Panc1 (cell line): ENCODE measurements at regions not wholly inside any gene's neighbourhood (a gene's known extent, or its start where the extent isn't known, plus 50 kb on each side); places are given as distances from the start of the nearest gene placed in this dataset.

ENCODE experiments used
- ATAC-seq: fragments of 200-7000 bp; cut with Tn5 transposase; 2 replicates; pipeline ENCODE4 v1.9.1; 2020; ENCODE audit warnings: mild to moderate bottlenecking, moderate library complexity
- BruUV-seq: library from RNA; stranded (reverse); fragments of 400-500 nt; replicated peaks from 2 replicates; lab custom pipeline; 2021; lab: Mats Ljungman, UMichigan
- CTCF ChIA-PET: fragments of 300-600 bp; sonication (Branson Sonifier 250); formaldehyde crosslinking; loops from one replicate; lab custom pipeline; 2022; ENCODE audit warnings: antibody characterized with exemption; lab: Charles Lee
- POLR2A ChIA-PET: fragments of 300-600 bp; sonication (Branson Sonifier 250); formaldehyde crosslinking; loops from one replicate; lab custom pipeline; 2022; ENCODE audit warnings: antibody characterized with exemption; lab: Charles Lee
- DNase-seq: peaks from one replicate; pipeline ENCODE4 v3.0.0-alpha.2; 2010; ENCODE audit warnings: low read depth, low spot score
- H3K27ac ChIP-seq: 2 replicates; pipeline ENCODE4 v1.5.1; 2011; ENCODE audit warnings: mild to moderate bottlenecking, low read length, inconsistent platforms
- H3K27me3 ChIP-seq: fragments of 200-500 bp; sonication (Bioruptor generic); 2 replicates; pipeline ENCODE4 v1.6.0; 2014; ENCODE audit warnings: low read length, inconsistent platforms; ENCODE audit not compliant: control insufficient read depth, insufficient read depth
- H3K36me3 ChIP-seq: fragments of 200-500 bp; sonication (Bioruptor generic); 2 replicates; pipeline ENCODE4 v1.5.1; 2014; ENCODE audit warnings: inconsistent platforms, mild to moderate bottlenecking, low read length, moderate library complexity; ENCODE audit not compliant: control insufficient read depth, insufficient read depth
- H3K4me1 ChIP-seq: 2 replicates; pipeline ENCODE4 v1.5.1; 2011; ENCODE audit warnings: inconsistent platforms, mild to moderate bottlenecking, low read length, moderate library complexity; ENCODE audit not compliant: control insufficient read depth, insufficient read depth
- H3K4me3 ChIP-seq, 2 experiments: 2 replicates each; pipeline ENCODE4 v1.5.1; 2011 to 2012; ENCODE audit warnings: low read depth in 2 of 2, low read length in 2 of 2, mild to moderate bottlenecking in 2 of 2, inconsistent platforms in 1 of 2, moderate library complexity in 1 of 2
- H3K9me3 ChIP-seq: fragments of 200-500 bp; sonication (Bioruptor generic); 2 replicates; pipeline ENCODE4 v1.5.1; 2014; ENCODE audit warnings: low read depth, mild to moderate bottlenecking, inconsistent platforms, low read length, moderate library complexity; ENCODE audit not compliant: control insufficient read depth, insufficient read depth
- CTCF ChIP-seq: fragments of 450-650 bp; IDR thresholded peaks from 2 replicates; pipeline ENCODE4 v1.5.1; 2017; ENCODE audit warnings: mild to moderate bottlenecking
- POLR2AphosphoS5 ChIP-seq: IDR thresholded peaks from 2 replicates; pipeline ENCODE4 v1.6.1; 2012; ENCODE audit warnings: mild to moderate bottlenecking, low read depth, low read length, moderate library complexity
- REST ChIP-seq, 2 experiments: IDR thresholded peaks; 2 replicates each; pipeline ENCODE4 v1.6.1; 2011 to 2012; ENCODE audit warnings: low read depth in 2 of 2, control low read depth in 1 of 2, low read length in 1 of 2, mild to moderate bottlenecking in 1 of 2, moderate library complexity in 1 of 2; ENCODE audit not compliant: insufficient read depth in 1 of 2
- SIN3A ChIP-seq: IDR thresholded peaks from 2 replicates; pipeline ENCODE4 v1.6.1; 2012; ENCODE audit warnings: low read depth, mild to moderate bottlenecking, low read length, moderate library complexity, borderline replicate concordance; ENCODE audit not compliant: insufficient read depth
- TCF7L2 ChIP-seq: IDR thresholded peaks from 2 replicates; pipeline ENCODE4 v1.6.1; 2011; ENCODE audit warnings: mild to moderate bottlenecking, low read depth, low read length, inconsistent platforms
- in situ Hi-C: cut with HindIII; loops from 2 replicates; pipeline ENCODE4 v1.10.0; 2016; ENCODE audit warnings: low sequenced_read_pairs, low pct_unique_long_range_greater_than_20kb
- intact Hi-C: fragments of 100-400 bp; cut with micrococcal nuclease; formaldehyde crosslinking; loops from one replicate; pipeline ENCODE4 v1.10.0; 2022; ENCODE audit not compliant: unreplicated experiment

GRCh38 chr2:240309214-240309613, 126.2 kb upstream of the GPC1 start:
- ChIA-PET CTCF (no interaction called here), POLR2A (no interaction called here)
- no peak overlapping the region for H3K27ac ChIP-seq
- ATAC-seq (no peak), DNase-seq (no peak)
- H3K4me1 ChIP-seq: no peaks in the 10 kb centered on the region
- TF ChIP-seq CTCF: no peak
- TF ChIP-seq TCF7L2: no peak
- TF ChIP-seq POLR2AphosphoS5: no peak
- no peak for TF ChIP-seq SIN3A
- TF ChIP-seq REST (IDR thresholded peaks at IDR 0.05; ENCODE audit: insufficient read depth in 1 of 2, low read depth in 2 of 2, low read length in 1 of 2): no peak
- no peaks in the 10 kb centered on the region for H3K36me3 ChIP-seq
- no peaks in the 10 kb centered on the region for H3K27me3 ChIP-seq
- intact Hi-C loops (no loop called here), in situ Hi-C loops (no loop called here)
- no TSS peak for BruUV-seq
- no peaks in the 10 kb centered on the region for H3K9me3 ChIP-seq
- no peak overlapping the region for H3K4me3 ChIP-seq

- no peaks in the 10 kb centered on the region for H3K36me3 ChIP-seq
- H3K4me3 ChIP-seq: no peak overlapping the region
- H3K9me3 ChIP-seq: no peaks in the 10 kb centered on the region
- no peak for DNase-seq
- no peaks in the 10 kb centered on the region for H3K27me3 ChIP-seq
- TF ChIP-seq REST (IDR thresholded peaks at IDR 0.05; ENCODE audit: insufficient read depth in 1 of 2, low read depth in 2 of 2, low read length in 1 of 2) (no peak), SIN3A (no peak), TCF7L2 (no peak), POLR2AphosphoS5 (no peak), CTCF (no peak)
- no peak for ATAC-seq
- intact Hi-C loops (no loop called here), in situ Hi-C loops (no loop called here)
- no peak overlapping the region for H3K27ac ChIP-seq
- CTCF ChIA-PET: no interaction called here
- no peaks in the 10 kb centered on the region for H3K4me1 ChIP-seq
- no TSS peak for BruUV-seq
- POLR2A ChIA-PET: no interaction called here
These were observed 125.3 kb upstream of the GPC1 start for GRCh38 chr2:240310201-240310600.
